HS-5 (cell line): ENCODE measurements at regions not wholly inside any gene's neighbourhood (a gene's known extent, or its start where the extent isn't known, plus 50 kb on each side); places are given as distances from the start of the nearest gene placed in this dataset.
"Not testable (repeated sequence)": the region's sequence is repeated elsewhere in the genome, so short reads cannot be mapped to it uniquely, and the experiment has no call there.

Experiments used
- DNase-seq: peaks from one replicate; pipeline ENCODE4 v3.0.0-alpha.2; 2012; ENCODE audit warnings: low read depth

DNA sequence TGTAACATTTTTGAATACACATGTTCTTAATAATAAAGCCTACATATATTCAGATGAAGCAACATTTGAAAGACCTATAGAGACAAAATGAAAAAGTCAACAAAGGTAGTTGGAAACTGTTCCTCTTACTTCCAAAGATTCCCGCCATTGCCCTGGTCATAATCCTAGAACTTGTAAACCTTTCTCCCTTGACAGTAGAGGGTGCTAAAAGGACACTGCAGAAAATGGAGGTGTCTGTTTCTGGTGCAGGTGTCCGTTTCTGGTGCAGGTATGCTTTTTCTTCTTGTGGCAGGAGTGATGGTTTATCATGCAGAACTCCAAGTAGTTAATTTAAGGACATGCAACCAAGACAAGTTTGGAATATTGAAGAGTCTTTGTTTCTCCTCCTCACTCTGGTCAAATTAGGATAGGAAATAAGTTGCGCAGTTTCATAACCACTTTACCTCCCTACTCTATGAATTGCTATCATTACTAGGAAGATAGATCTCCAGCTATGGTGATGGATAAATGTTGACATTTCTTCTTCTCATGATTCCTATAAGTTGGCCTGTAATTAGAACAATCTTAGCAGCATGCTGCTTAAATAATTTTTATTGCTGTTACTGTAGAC, 56.0 kb upstream of the FAM174A start:
- no peak for DNase-seq

DNA sequence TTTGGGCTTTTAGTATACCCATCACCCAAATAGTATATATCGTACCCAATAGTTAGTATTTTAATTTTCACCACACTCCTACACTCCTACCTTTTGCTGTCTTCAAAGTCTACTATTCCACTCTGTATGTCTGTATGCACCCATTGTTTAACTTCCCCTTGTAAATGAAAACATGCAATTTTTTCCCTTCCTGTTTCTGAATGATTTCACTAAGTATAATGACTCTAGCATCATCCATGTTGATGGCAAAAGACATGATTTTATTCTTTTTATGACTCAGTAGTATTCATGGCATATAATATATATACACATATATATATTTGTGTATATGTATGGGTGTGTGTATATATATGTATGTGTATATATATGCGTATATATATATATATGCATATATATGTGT, 63.1 kb upstream of the FAM174A start:
- no peak for DNase-seq

DNA sequence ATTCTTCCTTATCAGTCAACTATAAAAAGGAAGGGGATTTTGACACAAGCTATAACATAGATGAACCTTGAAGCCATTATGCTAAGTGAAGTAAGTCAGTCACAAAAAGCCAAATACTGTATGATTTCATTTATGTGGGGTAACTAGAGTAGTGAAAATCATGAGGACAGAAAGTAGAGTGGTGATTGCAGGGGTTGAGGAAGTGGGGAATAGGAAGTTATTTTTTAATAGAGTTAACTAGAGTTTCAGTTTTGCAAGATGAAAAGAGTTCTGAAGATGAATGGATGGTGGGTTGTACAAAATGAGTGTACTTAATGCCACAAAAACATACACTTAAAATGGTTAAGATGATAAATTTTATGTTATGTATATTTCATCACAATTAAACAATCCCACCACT, 65.4 kb upstream of the FAM174A start:
- DNase-seq, result no peak

DNA sequence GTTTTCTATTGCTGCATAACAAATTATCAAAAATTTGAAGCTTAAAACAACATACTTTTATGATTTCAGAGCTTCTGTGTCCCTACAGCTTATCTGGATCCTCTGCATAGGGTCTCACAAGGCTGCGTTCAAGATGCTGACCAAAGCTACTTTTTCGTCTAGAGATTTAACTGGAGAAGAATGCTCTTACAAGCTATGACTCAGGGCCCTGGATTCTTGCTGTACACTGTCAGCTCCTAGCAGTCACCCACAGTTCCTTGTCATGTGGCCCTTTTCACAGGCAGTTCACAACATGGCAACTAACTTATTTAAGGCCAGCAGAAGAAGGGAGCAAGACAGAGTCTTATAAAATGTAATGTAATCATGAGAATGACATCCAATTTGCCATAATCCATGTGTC, 70.8 kb upstream of the FAM174A start:
- peak; percentile 56 for DNase-seq

DNA sequence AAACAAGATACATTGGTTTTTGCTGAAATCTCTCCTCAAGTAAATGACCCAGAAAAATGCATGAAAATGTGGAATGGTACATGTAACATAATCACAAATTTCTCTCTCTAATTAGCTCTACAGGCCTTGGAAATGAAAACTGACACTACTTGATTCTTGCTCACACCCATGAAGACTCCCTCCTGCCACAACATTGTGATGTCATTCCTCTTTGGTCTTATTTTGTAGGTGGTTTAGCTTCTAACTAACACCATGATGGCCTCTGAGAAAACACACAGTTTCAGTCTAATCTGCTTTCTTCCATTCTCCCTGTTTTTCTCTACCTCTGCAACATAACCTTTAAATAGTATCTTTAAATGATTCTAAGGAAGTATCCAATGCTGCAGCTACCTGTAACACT, 78.6 kb upstream of the FAM174A start:
- no peak for DNase-seq

DNA sequence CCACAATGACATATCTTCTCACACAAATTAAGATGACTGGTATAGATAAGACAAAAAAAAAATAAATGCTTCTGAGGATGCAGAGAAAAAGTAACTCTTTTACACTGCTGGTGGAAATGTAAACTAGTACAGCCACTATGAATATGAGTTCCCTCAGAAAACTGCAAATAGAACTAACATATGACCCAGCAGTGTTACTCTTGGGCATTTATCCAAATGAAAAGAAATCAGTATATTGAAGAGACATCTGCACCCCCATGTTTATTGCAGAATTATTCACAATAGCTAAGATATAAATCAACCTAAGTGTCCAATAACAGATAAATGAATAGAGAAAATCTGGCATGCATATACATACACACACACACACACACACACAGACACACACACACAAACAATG, 83.0 kb upstream of the FAM174A start:
- DNase-seq, result no peak

DNA sequence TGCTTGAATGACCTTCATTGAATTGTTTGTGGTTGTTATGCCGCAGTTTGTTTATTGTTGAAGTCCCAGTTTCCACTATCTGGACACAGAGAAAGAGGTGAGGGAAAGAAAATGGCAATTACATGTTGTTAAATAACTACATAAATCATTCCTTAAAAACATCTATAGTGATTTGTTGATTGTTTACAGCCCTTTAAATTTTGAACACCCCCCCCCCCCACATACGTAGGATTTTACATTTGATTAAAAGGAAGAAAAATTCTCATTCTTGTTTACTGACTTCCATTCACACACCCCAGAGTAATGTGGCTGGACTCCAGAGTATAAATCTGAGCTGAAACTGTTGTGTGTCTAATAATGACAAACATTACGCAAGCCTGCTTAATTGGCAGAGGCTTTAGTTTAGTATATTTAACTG, 87.1 kb upstream of the FAM174A start:
- no peak for DNase-seq

DNA sequence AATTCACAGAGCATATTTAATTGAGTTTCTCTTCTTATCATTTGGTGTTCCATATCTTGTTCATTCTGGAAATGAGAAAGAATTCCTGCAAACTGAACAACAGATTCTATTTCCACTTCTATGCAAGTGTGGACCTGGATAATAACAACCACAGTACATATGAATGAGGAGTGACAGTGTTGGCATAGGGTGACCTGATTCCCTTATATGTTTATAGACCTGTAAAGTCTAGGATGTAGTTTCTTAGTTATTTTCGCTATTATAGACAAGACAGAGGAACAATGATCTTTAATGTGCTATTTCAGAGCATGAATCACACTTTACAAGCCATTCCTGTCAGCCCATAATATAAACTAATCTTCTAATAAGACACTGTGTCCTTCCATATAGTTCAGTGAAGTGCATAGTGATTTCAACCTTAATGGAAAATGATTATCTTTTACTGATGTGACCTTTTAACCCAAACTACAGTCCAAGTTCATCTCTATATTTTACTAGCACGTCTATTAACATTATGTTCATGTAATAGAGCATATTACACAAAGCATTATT, 88.2 kb upstream of the FAM174A start:
- no peak for DNase-seq

DNA sequence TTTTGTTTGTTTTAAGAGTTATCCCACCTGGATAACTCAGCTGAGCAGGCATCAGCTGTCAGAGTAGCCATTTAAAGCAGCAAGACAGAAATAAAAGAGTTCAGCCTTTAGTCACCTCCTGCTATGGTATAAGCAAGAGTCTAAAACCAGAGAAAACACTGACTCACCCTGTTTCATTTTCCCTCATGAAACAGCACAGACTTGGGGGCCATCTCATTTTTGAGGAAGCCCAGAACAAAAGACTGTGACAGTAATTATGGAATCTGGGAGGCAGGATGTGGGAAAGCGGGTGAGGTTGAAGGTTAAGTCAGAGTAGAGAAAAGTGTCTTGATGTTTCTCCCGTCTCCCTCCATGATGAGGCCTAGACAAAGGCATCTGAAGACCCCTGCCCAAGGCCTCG, 90.2 kb upstream of the FAM174A start:
- DNase-seq, result no peak

DNA sequence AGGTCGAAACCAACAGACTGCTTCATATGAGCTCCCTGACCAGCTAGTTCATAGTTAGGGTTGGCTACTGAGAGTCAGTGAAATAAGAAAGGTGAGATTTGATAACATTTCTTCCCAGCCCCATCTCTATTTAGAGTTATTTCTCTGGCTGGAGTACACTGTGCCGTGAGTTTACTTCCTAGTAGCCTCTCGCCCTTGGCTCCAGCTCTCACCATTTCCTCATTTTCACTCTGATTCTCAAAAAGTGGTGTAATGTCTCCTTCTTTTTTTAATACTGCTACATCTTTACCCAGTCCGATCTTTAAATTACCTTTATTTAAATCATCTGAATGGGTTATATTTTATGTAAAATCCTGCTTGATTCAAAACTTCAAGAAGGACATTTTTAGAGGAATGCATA, 100.4 kb upstream of the FAM174A start:
- no peak for DNase-seq

DNA sequence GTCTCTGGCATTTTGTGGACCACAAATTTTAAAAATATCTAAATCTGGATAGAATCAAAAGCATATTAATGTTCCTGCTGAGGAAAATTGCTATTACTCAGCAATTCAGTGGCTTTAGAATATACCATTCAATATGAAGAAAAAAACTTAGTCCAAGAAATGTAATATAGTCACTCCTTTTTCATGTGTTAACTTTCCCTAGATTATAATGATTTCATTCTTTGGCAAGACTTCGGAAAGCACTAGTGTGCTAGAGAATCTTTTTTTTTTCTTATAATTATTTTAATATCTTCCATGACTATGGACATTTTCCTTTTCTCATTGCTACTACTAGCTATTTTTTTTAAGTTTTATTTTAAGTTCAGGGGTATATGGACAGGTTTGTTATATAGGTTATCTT, 102.4 kb upstream of the FAM174A start:
- no peak for DNase-seq

DNA sequence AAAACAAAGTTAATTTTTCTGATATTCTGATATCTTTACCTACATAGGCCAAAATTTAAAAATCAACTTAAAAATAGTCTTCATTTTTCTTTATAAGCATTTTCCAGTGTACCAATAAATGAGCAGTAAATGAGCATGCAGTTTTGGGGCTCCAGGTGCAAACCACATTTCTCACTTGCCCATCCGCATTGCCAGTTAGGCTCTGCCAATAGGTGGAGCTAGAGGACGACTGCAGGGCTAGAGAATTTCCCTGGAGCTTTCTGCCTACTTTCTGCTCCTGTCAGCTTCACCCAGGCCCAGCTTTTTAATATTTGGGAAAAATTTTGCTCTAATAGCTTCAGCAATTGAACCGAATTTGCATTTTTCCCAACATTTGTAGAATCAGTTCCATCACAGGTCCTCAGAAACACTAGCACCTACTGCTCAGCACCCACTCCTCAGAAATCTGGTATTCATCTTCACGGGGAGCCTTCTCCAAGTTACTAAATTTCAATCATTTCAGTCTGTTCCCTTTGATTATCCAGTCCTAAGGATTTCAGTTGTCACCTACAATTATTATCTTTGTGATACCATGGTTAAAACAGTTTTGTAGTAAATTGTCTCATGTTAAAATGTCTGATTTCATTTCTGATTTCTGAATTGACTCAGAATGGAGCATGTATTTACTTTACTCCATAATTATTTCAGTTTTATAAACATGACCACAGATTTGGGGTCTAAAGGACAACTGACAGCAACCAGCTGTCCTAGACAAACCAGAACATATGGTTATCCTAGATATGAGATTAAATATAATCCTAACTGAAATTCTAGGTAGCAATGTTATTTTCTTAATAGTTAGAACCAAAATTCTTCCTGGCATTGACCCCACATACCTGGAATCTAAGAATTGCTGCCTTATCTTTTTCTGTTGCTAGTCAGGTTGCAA, 104.6 kb upstream of the FAM174A start:
- DNase-seq, result peak; percentile 10

DNA sequence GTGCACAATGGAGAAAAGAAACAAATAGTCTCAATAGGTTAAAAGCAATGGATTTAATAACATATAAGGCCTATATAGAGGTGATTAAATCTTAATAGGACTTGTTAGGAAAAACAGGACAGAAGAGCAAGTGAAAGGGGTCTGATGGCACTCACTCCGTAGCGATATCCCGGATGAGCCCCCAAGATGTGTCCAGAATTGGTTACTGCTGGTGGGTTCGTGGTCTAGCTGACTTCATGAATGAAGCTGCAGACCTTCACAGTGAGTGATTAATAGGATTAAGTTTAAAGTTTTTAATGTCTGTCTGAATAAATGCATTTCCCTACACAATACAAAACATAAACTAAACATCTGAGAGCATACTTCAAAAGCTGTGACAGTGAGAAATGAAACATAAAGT, 110.4 kb upstream of the FAM174A start:
- no peak for DNase-seq

DNA sequence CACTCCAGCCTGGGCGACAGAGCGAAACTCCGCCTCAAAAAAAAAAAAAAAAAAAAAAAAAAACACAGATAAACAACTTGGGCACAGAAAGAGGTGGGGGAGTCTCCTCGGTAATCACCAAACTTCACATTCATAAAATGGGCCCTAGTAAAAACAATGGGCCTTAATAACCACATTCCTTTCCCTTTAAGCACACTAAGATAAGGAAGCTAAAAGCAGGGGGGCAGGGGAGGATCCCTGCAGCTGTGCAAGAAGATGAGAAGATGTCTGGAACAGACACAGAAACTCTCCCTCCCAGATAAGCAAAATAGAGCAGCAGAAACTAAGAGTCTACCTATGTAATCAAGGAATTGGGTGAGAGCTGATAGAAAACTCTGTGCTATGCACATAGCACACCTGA, 111.2 kb upstream of the FAM174A start:
- peak; percentile 9 for DNase-seq

DNA sequence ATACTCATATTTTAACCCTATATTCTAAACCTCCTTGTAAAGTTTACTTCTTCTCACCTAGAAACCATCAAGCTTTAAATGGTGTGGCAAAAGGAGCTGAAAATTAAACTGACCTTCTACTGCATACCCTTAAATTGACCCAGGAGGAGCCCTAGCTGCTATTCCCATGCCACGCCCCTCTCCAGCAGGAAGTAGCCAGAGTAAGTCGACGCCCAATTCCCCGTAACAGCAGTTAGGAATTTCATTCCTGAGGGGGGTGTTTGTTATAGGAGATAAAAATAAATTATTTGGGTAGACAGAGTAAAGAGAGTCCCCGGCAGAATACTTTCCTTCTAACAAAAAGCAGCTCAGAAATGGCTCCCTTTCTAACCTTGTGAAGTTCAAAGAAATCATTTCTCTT, 111.8 kb upstream of the FAM174A start:
- no peak for DNase-seq

DNA sequence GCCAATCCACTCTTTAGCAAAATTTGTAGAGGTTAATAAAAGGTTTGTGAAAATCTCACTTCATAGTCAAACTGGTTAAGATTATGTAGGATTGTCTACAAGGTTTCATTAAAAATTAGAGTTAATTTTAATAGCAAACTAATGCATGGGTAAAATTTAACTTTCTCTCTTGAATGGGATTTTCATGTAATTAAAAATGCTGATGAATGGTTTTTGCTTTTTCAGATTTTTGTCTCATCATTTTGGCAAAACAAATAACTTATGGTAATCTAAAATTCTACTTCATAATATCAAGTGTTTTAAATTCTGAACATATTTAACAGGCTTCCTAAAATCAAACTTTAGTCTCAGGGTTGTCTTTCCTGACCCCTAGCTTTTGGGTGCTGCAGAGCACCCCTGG, 113.8 kb upstream of the FAM174A start:
- DNase-seq, result no peak

DNA sequence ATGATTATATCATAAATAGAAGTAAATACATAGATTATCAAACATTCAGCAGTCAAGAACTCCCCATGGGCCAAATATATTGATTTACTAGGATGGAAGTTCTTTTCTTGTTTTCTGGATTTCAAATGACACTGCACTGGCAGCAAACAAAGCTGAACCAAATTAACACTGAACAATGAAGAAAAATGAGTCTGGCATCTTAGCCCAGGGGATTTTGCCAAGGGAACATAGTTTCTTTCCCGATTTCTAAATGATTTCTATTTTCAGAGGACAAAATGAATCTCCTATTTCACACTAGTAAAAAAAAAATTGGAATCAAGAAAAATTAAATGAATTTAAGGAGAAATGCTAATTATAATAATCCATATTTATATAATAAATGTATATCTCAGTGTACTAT, 116.9 kb upstream of the FAM174A start:
- DNase-seq, result no peak

DNA sequence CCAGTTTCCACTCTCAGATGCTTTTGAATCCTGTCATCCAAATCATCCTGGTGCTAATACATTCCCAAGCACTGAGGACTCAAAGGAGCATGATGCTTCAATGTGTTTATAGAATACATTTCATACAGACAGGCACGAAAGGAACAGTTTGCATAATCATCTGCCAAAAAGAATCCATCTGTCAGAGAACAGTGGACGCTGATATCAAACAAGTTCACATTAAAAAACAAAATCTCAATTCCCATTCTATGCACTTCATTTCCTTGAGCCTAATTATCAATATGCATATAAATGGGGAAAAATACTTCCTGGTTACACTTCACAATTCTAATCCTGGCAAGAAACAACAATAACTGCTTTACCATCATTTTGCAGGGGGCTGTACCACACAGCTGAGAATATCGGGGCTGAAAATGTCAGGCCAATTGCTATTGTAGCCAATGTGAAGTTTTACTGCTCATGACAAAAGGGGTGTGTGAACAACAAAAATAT, 125.5 kb upstream of the FAM174A start:
- no peak for DNase-seq

DNA sequence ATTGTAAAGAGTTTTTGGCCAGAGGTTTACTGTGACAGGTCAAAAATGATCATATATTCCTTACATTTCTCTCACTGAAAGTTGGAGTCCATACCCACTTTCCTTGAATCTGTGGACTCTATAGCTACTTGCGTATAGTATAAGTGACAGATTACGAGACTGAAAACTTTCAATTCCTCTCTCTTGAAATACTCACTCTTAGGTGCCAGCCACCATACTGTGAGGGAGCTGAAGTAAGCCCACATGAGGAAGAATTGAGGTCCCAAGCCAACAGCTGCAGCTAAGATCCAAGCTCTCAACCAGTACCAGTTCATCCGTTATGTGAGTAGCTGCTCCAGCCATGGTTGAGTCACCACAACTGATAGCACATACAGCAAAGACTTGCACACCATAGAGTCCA, 128.1 kb upstream of the FAM174A start:
- DNase-seq, result no peak

DNA sequence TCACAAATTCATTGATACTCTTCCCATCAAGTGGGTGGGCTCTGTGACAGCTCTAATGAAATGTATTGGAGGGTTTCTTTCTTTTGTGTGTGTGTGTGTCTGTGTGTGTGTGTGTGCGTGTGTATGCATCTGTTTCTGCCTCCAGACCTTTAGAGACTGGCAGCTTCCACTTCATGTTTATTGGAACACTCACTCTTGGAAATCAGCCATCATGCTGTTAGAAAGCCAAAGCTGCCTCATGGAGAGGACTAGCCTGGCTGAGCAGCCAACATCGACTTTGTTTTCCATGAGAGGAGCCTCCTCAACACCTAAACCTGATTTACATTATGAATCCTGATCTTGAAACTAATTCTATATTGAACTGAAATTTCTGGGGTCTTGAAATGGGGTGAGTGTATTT, 128.5 kb upstream of the FAM174A start:
- DNase-seq, result no peak

DNA sequence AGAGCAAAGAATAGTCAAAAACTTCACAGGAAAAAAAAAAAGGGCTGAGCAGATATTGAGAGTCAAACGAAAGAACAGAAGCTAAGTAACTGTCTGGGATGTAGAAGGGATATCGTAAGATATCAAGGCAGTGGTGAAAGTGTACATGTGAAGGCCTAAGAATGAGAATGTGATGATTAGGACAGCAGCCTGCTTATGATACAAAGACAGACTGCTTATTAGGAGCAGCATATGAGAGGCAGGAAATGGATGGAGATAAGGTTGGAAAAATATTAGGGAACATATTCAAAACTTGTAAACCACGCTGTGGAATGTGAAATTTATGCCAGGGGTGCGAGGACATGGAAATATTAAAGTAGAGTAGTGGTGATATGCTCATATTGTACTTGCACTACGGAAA, 133.1 kb upstream of the FAM174A start:
- DNase-seq, result no peak

DNA sequence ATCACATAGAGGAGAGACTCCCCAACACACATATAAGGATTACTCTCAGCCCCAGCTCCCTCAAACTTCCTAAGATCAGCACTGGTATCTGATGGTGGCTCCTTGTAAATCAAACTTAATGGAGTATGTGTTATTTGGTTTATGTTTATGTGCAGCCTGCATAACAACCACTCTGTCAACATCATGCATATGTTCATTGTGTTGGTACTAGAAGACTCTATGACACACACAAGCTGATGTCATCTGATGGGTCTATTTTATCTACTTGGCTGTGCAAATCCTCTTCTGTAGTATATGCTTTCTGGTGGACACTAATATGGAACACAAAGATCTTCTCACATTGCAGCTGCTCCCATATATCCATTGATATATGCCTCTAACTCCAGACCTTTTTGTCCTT, 134.0 kb upstream of the FAM174A start:
- DNase-seq, result no peak

DNA sequence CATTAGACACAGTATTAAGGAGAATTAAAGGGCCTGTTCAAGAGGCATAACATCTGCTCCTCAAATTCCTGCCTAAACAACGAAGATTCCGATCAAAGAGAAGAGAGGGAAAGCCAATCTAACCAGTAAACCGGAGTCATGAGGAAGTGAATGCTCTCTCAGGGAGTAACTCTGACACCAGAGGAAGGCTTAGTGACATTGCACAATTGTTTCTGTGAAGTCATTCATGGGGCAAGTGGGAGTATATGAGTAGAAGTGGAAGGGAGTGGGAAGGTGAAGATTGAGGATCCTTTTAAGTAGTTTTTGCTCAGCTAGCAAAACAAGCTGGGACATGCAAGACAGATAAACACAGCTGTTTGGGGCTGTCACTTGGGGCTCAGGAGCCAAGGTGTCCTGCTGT, 136.4 kb upstream of the FAM174A start:
- not testable (repeated sequence) for DNase-seq
